ENCODE measurements at regions not wholly inside any gene's neighbourhood (a gene's known extent, or its start where the extent isn't known, plus 50 kb on each side); places are given as distances from the start of the nearest gene placed in this dataset.
"Not testable (repeated sequence)": the region's sequence is repeated elsewhere in the genome, so short reads cannot be mapped to it uniquely, and the experiment has no call there.

DNA sequence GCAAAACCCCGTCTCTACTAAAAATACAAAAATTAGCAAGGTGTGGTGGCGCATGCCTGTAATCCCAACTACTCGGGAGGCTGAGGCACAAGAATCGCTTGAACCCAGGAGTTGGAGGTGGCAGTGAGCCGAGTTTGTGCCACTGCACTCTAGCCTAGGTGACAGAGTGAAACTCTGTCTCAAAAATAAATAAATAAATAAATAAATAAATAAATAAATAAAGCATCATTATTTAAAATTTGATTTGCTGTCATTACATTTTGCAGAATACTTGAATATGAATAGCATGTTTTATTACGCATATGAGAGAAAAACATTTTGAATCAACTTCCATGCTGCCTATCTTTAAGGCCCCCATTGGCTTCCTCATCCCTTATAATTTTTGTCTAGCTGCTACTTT lies 53.4 kb upstream of the MED14 start:
- not testable (repeated sequence) for DNase-seq

DNA sequence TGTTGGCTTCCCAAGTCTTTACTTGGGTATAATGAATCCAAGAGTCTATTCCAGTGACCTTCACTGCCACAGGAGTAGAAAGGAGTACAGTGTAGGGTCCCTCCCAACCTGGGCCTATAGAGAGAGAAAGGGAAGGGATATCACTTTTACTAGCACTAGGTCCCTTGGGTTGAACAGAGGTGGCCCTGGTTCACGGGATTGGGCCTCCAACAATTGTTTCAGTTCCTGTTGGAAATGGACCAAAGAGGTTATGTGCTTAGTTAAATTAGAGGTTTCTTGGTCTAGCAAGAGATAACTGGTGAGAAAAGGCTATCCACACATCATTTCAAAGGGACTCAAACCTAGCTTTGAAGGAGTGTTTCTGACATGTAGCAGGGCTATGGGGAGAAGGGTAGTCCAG lies 57.1 kb upstream of the MED14 start:
- DNase-seq = no peak

DNA sequence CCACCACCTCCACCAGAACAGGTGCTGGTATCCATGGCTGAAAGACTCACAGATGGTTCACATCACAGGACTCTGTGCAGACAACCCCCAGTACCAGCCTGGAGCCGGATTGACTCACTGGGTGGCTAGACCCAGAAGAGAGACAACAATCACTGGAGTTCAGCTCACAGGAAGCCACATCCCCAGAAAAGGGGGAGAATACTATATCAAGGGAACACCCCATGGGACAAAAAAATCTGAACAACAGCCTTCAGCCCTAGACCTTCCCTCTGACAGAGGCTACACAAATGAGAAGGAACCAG lies 59.4 kb upstream of the MED14 start:
- not testable (repeated sequence) for DNase-seq

DNA sequence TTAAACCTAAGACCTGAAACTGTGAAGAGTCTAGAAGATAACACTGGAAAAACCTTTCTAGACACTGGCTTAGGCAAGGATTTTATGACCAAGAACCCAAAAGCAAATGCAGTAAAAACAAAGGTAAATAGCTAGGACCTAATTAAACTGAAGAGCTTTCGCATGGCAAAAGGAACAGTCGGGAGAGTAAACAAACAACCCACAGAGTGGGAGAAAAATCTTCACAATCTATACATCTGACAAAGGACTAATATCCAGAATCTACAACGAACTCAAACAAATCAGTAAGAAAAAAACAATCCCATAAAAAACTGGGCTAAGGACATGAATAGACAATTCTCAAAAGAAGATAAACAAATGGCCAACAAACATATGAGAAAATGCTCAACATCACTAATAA lies 64.4 kb upstream of the MED14 start:
- DNase-seq = not testable (repeated sequence)

DNA sequence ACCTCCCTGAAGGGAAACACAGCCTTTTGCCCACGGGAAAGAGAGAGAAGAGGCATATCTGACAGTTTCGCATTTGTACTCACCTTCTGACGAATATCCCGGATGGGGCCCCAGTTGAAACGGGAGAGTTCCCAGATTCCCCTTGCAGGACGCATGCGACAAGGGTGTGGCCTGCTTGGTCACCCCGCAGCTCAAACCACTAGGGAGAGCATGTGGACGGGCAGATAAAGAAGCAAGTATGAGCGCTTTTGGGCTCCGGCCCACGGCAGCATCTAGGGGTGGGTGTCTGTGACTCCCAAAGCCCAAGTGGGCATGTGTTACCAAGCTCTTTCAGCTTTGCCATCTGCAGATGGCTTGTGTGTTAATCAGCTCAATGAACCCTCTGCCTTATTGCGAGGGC lies 70.1 kb upstream of the MED14 start:
- no peak for DNase-seq

DNA sequence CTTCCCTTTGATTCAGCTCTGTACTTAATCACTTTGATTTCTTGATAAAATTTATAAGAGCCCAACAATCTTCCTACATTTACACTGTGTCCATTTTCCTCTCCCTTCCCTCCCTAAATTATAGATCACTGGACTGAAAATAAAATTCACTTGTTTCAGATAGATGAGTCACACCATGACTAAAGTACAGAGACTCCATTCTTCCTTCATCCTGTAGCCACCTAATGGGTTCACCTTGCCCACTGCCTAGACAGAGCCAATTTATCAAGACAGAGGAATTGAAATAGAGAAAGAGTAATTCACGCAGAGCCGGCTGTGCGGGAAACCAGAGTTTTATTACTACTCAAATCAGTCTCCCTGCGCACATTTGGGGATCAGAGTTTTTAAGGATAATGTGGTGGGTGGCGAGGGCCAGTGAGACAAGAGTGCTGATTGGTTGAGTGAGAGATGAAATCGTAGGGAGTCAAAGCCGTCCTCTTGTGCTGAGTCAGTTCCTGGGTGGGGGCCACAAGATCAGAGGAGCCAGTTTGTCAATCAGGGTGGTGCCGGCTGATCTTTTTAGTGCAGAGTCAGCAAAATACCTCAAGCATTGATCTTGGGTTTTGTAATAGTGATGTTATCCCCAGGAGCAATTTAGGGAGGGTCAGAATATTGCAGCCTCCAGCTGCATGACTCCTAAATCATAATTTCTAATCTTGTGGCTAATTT lies 71.3 kb upstream of the MED14 start:
- DNase-seq = no peak

DNA sequence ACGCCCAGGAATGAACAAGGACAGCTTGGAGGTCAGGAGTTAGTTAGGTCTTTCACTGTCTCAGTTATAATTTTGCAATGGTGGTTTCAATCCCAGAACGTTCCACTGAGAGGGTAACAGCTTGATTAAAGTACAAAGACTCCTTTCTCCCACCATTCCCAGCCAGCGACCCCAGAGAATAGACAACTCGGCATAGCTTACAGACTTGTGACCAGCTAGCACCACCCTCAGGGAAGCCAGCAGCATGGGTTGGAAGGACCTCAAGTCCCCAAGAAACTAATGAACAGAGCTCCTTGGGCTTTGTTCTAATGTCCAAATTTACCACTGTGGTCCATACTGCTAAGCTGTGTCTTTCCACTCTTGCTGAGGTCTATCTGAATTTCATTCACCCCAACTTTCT lies 72.0 kb upstream of the MED14 start:
- DNase-seq = no peak

DNA sequence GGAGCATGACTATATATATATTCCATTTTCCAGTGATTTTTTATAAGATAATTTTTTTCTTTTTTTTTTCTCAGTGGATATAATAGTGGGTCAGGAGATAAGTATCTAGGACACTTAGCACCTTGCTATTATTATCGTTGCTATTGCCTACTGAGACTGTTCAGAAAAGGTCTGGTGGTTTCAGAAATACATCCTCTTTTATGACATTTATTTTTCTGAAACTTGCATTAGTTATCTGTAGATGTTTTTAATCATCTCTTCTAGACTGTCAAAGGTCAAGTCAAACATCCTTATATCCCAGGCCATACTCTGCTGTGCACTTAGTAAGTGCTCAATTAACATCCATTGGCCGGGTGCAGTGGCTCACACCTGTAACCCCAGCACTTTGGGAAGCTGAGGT lies 72.9 kb upstream of the MED14 start:
- DNase-seq = no peak

DNA sequence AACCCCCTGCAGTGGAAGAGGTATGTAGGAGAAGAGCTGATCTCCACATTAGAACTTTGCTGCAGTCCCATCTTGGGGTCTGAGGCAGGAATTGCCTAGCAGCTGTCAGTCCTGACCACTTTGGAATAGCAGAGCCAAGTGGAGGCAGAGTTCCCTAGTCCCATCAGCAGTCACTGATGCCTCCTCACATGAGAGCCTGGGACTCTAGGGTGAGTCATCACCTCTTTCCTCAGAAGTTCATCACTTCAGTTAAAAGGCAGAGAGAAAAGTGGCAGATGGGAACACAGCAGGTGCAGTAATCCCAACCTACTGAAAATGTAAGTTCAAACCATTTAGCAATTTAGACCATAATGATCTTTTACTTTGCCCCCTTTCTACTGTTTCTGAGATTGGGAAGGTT lies 73.9 kb upstream of the MED14 start:
- no peak for DNase-seq

DNA sequence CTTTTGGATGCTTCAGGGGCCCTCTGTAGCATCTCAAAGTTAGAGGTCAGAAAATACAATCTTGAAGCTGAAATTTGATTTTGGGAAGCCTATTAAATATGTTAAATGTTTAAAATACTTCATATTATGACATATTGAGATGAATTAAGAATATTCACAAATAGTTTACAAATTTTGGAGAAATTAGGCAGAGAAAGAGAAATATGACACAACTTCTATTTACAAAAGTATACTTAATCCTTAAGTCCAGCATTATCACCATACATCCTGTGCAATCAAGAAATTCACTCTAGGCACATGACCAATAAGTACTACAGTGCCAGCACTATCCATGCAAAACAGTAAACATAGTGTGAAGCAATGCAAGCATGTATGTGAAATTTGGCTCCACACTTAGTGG lies 79.7 kb upstream of the MED14 start:
- DNase-seq = not testable (repeated sequence)

DNA sequence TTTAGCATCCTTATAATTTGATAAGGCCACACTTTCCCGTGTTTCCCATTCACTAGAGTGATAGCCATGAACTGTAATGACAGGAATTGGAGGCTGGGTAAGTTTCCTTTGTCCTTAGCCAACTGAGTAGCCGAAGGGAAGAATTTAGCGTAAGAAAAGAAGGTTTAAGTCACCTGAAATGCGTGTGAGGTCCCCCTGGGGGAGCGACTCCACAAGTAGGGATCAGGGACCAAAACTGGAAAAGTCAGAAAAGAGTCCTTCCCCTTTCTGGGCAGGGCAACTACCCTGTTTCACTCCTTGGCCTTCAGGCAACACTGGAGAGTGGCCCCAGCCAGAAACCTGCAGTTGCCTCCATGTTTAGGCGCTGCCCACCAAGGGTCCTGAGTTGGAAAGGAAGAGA lies 81.6 kb upstream of the MED14 start:
- DNase-seq = no peak

DNA sequence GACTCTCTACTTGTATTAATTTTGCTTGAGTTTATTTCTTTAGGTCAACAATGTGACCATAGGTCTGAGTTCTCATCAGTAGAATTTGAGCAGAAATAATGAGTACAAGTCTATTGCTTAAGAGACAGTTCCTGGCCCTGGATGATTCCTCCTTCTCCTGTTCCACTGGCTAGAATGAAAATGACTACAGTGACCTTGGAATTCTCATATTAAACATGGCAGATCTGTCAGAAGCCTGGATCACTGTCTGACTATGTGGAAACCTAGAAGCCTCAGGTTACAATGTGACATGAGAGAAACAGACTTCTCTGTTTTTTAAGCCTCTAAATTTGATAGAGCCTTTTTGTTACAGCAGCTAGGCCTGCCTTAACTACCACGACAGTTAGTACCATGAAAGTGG lies 82.9 kb upstream of the MED14 start:
- DNase-seq = no peak

DNA sequence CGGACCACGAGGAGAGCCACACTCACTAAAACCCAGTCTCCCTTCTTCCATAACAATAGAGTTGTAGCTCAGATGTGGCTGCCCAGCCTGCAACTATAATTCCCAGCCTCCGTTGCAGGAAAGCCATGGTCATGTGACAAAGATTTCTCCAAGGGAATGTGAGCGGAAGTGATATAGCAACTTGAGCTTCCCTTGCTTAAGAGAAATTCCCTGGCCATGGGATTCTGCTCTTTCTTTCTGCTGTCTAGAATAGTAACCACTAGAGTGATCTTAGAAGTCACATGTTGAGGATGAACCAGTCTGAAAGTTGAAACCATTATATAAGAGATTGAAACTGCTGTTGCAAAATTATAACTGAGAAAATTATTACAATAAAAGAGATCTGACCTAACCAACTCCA lies 86.4 kb upstream of the MED14 start:
- DNase-seq = no peak

DNA sequence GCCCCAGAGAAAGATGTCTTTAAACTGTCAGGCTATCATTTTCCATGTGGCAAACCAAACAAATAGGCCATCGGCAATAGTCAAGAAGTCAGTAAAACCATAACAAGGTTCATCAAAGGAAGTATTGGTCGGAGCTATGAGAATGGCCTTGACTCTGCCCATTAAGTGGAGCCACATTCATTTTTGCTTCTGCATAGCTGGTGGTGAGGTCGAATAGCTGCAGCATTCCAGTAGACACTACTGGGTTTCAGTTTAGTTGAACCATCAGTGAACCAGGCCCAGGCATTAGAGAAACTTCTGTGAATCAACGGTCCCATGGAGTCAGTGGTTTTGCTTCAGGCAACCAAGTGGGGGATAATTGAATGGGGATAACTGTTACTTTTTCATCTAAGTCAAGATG lies 92.0 kb upstream of the MED14 start:
- no peak for DNase-seq

DNA sequence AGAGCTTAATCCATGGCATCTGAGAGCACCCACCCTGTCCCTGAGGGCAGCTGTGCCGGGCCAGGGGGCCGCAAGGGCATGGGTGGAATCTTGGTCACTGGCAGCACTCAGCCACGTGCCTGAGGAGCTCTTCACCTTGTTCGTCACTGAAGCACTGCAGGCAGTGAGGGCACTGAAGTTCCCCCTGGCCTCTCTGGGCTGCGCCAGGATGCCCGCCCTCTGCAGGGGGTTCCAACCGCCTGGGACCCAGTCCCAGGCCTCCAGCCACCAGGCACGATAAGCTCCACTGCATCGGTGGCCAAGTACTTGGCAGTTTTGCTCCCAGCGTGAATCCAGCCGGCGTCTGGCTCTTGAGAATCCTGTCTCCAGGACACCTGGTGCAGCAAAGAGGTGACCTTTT lies 96.4 kb upstream of the MED14 start:
- no peak for DNase-seq

DNA sequence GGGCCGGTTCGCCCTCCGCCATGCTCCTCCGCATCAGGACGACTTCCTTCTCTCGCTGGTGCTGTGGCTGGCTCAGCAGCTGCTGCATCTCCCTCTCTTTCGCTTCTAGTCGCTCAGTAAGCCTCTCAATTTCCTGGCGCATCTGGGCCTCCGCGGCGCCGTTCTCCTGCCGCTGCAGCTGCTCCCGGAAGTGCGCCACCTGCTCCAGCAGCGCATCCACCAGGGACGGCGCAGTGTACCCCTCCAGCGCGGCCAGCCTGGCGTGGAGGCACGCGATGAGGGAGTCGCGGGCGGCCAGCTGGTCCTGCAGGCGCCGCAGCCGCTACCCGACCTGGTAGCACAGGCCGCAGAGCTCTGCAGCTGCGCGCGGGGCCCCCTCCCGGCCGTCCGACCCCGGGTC lies 97.4 kb upstream of the MED14 start:
- no peak for DNase-seq

DNA sequence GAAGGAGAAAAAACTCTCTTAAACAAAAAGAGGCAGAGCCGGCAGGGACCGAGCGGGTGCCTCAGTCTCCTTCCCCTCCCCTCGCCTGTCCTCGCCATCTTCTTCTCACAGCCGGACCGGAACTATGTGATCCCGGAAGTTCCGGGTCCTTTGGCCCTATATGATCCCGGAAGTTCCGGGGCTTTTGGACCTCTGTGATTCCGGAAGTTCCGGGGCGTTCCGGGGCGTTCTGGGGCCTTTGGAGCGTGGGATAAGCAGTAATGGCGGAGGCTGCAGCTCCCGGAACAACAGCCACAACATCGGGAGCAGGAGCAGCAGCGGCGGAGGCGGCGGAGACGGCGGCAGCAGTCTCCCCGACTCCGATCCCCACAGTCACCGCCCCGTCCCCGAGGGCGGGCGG lies 98.9 kb upstream of the MED14 start:
- DNase-seq = no peak

DNA sequence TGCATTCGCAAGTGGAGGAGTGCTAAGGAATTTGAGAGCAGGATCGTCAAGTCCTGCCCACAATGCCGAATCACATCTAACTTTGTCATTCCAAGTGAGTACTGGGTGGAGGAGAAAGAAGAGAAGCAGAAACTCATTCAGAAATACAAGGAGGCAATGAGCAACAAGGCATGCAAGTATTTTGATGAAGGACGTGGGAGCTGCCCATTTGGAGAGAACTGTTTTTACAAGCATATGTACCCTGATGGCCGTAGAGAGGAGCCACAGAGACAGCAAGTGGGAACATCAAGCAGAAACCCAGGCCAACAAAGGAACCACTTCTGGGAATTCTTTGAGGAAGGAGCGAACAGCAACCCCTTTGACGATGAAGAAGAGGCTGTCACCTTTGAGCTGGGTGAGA lies 100.2 kb upstream of the MED14 start:
- no peak for DNase-seq

DNA sequence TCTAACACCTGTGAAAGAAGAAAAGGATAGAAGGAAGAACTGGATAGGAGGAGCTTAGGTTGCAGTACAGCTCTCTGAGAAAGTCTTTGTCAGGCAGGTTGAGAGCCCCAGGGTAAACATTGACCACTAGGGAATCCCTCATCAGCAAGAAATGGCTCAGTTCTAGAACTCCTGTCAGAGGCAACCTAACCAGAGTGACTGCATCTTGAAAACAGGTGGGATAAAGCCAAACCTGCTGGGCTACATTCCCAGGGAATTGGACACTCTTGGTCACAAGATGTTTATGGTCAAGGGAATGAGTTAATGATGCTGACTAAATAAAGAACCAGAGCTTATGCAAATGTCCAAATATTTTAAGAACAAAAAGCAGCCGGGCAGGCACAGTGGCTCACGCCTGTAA lies 108.3 kb upstream of the MED14 start:
- DNase-seq = no peak

DNA sequence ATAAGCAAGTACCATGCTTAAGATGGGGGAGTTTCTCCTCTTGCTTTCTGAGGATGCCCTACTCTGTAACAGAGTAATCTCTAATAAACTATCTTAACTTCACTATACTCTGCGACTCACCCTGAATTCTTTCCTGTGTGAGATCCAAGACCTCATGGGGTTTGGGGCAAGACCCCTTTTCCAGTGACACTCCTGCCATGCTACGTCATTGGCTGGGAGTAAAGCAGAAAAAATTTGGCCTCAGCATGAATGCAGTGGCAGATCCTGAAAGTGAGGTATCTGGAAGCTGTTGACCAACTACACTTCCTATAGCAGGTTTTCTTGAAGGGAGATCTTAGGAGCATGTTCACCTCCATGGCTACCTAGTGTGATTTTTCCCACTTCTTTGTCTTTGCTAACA lies 109.1 kb upstream of the MED14 start:
- no peak for DNase-seq

DNA sequence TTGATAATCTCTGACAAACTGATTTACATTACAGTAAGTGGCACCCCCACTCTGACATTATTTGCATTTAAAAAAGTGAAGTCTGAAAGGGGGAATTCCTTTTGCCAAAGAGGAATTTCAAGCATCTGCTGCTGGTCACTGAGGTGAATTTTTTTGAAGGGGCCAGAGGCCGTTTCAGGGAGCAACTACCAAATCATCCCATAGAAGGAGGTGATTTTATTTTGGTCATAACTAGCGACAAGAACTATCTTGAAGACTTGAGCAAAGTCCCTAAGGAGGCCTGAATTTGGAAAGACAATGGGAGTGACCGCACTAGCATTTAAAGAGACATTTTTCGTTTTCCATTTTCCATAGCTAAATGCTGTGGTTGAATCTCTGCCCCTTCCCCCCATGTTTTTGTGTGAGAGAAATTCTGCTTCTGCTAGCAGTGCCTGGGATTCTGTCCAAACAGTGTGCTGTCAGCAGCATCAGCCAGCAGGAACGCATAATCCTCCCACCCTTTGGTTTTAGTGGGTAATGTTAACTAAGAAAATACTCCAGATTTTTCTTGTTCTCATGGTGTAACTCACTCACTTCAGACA lies 110.1 kb upstream of the MED14 start:
- no peak for DNase-seq

DNA sequence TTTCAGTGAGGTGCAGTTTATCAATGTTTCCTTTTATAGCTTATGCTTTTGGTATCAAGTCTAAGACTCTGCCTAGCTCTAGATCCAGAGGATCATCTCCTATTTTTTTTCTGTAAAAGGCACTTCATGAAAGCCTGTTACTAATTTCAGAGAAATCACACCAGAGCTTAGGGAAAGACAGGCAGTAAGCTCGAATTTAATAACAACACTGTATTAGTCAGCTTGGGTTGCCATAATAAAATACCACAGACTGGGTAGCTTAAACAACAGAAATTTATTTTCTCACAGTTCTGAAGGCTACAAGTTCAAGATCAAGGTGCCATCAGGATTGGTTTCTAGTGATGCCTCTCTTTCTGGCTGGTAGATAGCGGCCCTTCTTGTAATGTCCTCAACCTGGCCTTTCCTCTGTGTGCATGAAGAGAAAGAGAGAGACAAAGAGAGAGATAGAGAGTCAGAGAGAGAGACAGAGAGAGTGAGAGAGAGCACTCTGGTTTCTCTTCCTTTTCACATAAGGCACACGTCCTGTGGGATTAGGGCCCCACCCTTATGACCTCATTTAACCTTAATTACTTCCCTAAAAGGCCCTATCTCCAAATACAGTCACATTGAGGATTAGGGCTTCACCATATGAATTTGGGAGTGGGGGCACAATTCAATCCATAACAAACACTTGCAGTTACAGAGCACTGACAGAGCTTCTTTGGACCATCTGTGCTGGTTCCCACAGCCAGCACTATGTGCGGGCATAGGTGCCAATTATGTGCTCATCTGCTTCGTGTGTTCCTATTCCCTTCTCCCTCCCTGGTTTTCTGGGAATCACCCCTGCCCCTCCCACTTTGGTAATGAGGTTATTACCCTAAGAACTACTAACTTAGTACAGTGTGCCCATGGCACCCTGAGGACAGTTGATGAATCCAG lies 114.8 kb upstream of the MED14 start:
- DNase-seq = no peak

DNA sequence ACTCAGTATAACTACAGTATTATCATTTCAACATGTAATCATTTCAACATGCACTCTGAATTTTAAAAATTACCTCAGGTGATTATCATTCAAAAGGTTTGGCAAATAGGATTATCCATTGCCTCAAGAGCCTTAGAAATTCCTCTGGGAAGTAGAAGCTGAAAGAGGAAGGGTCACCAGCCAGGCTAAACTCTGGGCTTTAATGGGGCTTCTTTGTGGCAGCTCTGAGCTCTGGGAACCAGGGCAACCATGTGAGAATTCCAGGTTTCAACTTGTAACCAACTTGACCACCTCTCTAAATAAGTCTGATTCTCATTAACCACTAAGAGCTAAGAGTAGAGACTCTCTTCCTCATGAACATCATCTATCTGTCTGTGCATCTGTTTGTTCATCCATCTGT lies 117.2 kb upstream of the MED14 start:
- DNase-seq = no peak

DNA sequence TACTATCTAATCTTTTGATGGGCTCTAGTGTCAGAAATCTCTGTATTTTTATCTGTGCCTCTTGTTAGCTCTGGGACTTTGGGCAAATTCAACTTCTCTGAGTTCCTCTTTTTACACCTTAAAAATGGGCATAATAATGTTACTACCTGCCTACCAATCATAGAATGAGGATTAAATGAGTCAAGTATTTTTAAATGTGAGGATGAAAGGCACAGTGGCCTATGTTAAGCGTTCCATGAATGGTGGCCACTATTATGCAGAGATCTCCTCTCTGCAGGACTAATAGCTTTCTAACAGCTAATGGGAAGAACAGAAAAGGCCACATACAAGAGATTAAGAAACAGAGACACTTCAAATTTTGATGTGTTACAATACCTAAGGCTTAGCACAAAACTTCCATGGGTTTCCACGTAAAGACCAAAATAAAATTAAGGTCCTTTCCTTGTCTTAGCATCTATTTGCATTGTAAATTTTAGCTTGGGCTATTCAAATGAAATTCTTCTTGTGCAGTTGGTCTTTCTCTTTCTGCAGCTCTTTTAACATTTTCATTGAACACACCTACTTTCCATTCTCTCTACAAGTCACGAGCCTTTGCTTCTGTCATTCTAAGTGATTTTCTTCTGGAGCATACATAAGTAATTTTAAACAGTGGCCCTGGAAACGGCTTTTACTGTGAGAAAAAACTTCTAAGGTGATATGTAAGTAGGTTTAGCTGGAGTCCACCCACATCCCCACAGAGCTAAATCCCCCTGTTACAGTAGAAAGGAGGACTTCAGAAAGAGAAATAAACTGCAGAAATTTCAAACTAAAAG lies 117.9 kb upstream of the MED14 start:
- DNase-seq = no peak

Measured in NCI-H1105 (cell line).